ENCODE measurements at regions not wholly inside any gene's neighbourhood (a gene's known extent, or its start where the extent isn't known, plus 50 kb on each side); places are given as distances from the start of the nearest gene placed in this dataset.

DNA sequence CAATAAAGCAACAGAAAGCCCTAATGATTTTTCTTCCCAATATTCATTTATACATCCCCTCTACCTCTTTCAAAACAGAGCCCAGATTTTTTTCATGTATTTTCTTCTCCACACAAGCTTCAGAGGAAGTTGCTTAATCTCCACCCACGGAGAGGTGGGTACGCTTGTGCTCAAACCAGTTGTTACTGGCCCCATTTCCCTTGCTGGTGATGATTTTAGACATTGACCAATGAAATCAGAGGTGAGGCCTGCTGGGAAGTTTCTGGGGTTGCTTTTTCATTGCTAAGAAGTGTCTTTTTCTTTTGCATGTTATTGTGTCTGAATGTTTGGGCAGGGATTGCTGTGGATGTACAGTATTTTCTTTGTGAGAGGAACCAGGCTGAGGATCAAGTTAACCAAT is 448.1 kb upstream of the B3GALT2 start:
- DNase-seq (peak in 5 of 35 experiments; percentile 2 to 16 (median 5)), ATAC-seq (replicated peaks in 1 of 4) (peak; percentile 34 to 85 (median 66))
- Histone ChIP-seq H3K27me3 (replicated peaks in 1 of 2; ENCODE audit: control insufficient read depth in 2 of 2, extremely low read depth in 1 of 2, insufficient read depth in 2 of 2, low read length in 1 of 2) (no peaks in the 10 kb centered on the region), H3K9me3 (no peaks in the 10 kb centered on the region), H3K27ac (ENCODE audit: low read length) (peak overlapping the region; percentile 5), H3K4me3 (ENCODE audit: control insufficient read depth in 1 of 2, extremely low read depth in 1 of 2, low read length in 1 of 2) (no peak overlapping the region), H3K4me1 (ENCODE audit: control insufficient read depth in 1 of 2, extremely low read depth in 1 of 2, insufficient read depth in 2 of 2, low read length in 2 of 2) (no peaks in the 10 kb centered on the region), H3K36me3 (ENCODE audit: control insufficient read depth in 2 of 2, extremely low read depth in 1 of 2, insufficient read depth in 1 of 2, low read length in 1 of 2) (no peaks in the 10 kb centered on the region)
- H3K9me3 Mint-ChIP-seq: peaks cover 0 to 4% (median 0%) of the 10 kb centered on the region in 3 donors
- CTCF ChIA-PET: no interaction called here
- peak overlapping the region; percentile 41 to 76 for H3K27ac Mint-ChIP-seq
- POLR2A ChIA-PET: interaction anchor here in 1 of 2 donors (0.7 kb wide), 1 partner anchor 1009 kb away, joined by 5 read pairs; no protein-coding TSS in a partner anchor
- no peaks in the 10 kb centered on the region for H3K36me3 Mint-ChIP-seq
- H3K27me3 Mint-ChIP-seq: no peaks in the 10 kb centered on the region
- H3K4me3 Mint-ChIP-seq: peak overlapping the region in 2 of 3 donors; percentile 1 to 5
- 20% methylated on average over 2 of the region's 2 CpGs for WGBS (ENCODE audit: insufficient coverage)
- peaks cover 10 to 17% (median 15%) of the 10 kb centered on the region in 3 donors for H3K4me1 Mint-ChIP-seq

DNA sequence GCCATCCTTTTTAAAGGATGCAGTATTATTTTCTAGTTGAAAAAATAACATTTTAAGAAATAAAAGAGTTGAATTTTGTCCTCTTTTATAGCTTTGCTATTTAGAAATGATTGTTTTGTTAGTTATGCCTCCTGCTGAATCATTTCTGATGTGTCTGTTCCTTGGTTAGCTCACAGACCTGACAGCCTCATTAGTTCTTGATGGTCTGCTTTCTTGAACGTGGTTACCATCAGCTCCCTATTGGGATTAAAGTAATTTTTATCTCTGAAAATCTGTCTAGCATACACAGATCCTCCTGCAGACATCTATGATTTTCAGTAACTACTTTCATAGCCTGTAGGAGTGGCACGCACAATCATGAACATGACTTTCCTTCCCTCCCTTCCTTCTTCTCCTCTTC is 447.6 kb upstream of the B3GALT2 start:
- no peaks in the 10 kb centered on the region for H3K27me3 ChIP-seq (replicated peaks in 1 of 2; ENCODE audit: control insufficient read depth in 2 of 2, extremely low read depth in 1 of 2, insufficient read depth in 2 of 2, low read length in 1 of 2)
- POLR2A ChIA-PET: interaction anchor here in 1 of 2 donors (0.6 to 0.7 kb wide), 2 partner anchors 22 to 1009 kb away, joined by 4 to 5 read pairs; no protein-coding TSS in a partner anchor
- Mint-ChIP-seq H3K9me3 (peaks cover 0 to 4% (median 0%) of the 10 kb centered on the region in 3 donors), H3K4me1 (peaks cover 10 to 17% (median 15%) of the 10 kb centered on the region in 3 donors), H3K27ac (peak overlapping the region; percentile 41 to 76), H3K27me3 (no peaks in the 10 kb centered on the region), H3K36me3 (no peaks in the 10 kb centered on the region), H3K4me3 (peak overlapping the region in 1 of 3 donors; percentile 1)
- no peaks in the 10 kb centered on the region for H3K4me1 ChIP-seq (ENCODE audit: control insufficient read depth in 1 of 2, extremely low read depth in 1 of 2, insufficient read depth in 2 of 2, low read length in 2 of 2)
- H3K9me3 ChIP-seq: no peaks in the 10 kb centered on the region
- no peak overlapping the region for H3K27ac ChIP-seq (ENCODE audit: low read length)
- DNase-seq (no peak), ATAC-seq (replicated peaks in 1 of 4) (no peak)
- H3K36me3 ChIP-seq (ENCODE audit: control insufficient read depth in 2 of 2, extremely low read depth in 1 of 2, insufficient read depth in 1 of 2, low read length in 1 of 2): no peaks in the 10 kb centered on the region
- H3K4me3 ChIP-seq (ENCODE audit: control insufficient read depth in 1 of 2, extremely low read depth in 1 of 2, low read length in 1 of 2): no peak overlapping the region
- WGBS (ENCODE audit: insufficient coverage): no CpG with 5 or more reads among the region's 2 CpGs
- CTCF ChIA-PET: no interaction called here

DNA sequence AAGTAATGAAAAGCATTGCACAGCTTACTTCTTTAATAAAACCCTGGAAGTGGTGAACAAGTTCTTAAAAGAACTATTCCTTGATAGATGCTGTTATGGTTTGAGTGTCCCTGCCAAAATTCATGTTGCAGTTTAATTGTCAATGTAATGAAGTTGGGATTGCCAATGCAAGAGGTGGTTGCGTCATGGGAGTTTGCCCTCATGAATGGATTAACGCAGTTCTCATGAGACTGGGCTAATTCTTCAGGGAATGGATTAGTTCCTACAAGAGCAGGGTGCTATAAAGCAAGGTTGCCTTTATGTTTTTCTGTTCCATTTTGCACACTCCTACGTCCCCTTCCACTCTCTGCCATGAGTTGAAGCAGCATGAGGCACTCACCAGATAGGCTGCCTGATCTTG is 446.7 kb upstream of the B3GALT2 start:
- H3K4me3 ChIP-seq (ENCODE audit: control insufficient read depth in 1 of 2, extremely low read depth in 1 of 2, low read length in 1 of 2): no peak overlapping the region
- H3K36me3 Mint-ChIP-seq: no peaks in the 10 kb centered on the region
- H3K9me3 Mint-ChIP-seq: peaks cover 0 to 4% (median 0%) of the 10 kb centered on the region in 3 donors
- H3K4me1 ChIP-seq (ENCODE audit: control insufficient read depth in 1 of 2, extremely low read depth in 1 of 2, insufficient read depth in 2 of 2, low read length in 2 of 2): no peaks in the 10 kb centered on the region
- H3K27me3 Mint-ChIP-seq: no peaks in the 10 kb centered on the region
- H3K27me3 ChIP-seq (replicated peaks in 1 of 2; ENCODE audit: control insufficient read depth in 2 of 2, extremely low read depth in 1 of 2, insufficient read depth in 2 of 2, low read length in 1 of 2): no peaks in the 10 kb centered on the region
- ChIA-PET CTCF (no interaction called here), POLR2A (no interaction called here)
- no peak overlapping the region for H3K4me3 Mint-ChIP-seq
- H3K9me3 ChIP-seq: no peaks in the 10 kb centered on the region
- no CpG with 5 or more reads among the region's 3 CpGs for WGBS (ENCODE audit: insufficient coverage)
- H3K27ac Mint-ChIP-seq: no peak overlapping the region
- DNase-seq (no peak), ATAC-seq (replicated peaks in 1 of 4) (no peak)
- no peaks in the 10 kb centered on the region for H3K36me3 ChIP-seq (ENCODE audit: control insufficient read depth in 2 of 2, extremely low read depth in 1 of 2, insufficient read depth in 1 of 2, low read length in 1 of 2)
- H3K4me1 Mint-ChIP-seq: peaks cover 10 to 17% (median 15%) of the 10 kb centered on the region in 3 donors
- no peak overlapping the region for H3K27ac ChIP-seq (ENCODE audit: low read length)

DNA sequence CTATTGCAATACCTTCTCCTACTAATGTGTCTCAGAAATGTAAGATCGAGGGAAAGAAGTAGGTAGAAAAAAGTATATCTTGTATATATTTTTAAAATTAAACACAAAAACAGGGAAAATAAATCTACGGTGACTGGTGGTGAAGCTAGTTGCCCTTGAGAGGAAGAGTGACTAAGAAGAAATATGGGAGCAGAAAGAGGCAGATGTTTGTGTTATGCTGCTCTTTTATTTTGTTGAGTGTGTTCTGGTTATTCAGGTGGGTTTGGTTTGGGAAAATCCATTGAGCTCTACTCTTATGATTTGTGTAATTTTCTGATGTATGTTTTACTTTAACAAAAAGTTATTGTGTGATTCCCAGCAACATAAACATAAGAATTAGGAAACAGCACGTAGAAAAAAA is 444.9 kb upstream of the B3GALT2 start:
- H3K4me1 Mint-ChIP-seq: peaks cover 10 to 15% (median 15%) of the 10 kb centered on the region in 3 donors
- Histone ChIP-seq H3K4me1 (ENCODE audit: control insufficient read depth in 1 of 2, extremely low read depth in 1 of 2, insufficient read depth in 2 of 2, low read length in 2 of 2) (no peaks in the 10 kb centered on the region), H3K9me3 (no peaks in the 10 kb centered on the region), H3K36me3 (ENCODE audit: control insufficient read depth in 2 of 2, extremely low read depth in 1 of 2, insufficient read depth in 1 of 2, low read length in 1 of 2) (no peaks in the 10 kb centered on the region), H3K27me3 (replicated peaks in 1 of 2; ENCODE audit: control insufficient read depth in 2 of 2, extremely low read depth in 1 of 2, insufficient read depth in 2 of 2, low read length in 1 of 2) (no peaks in the 10 kb centered on the region), H3K4me3 (ENCODE audit: control insufficient read depth in 1 of 2, extremely low read depth in 1 of 2, low read length in 1 of 2) (no peak overlapping the region), H3K27ac (ENCODE audit: low read length) (no peak overlapping the region)
- H3K36me3 Mint-ChIP-seq: no peaks in the 10 kb centered on the region
- CTCF ChIA-PET: no interaction called here
- DNase-seq: no peak
- H3K9me3 Mint-ChIP-seq: peaks cover 0 to 4% (median 0%) of the 10 kb centered on the region in 3 donors
- H3K27me3 Mint-ChIP-seq: no peaks in the 10 kb centered on the region
- H3K4me3 Mint-ChIP-seq: no peak overlapping the region
- H3K27ac Mint-ChIP-seq: peak overlapping the region in 1 of 2 donors; percentile 17
- no peak for ATAC-seq (replicated peaks in 1 of 4)
- no CpG with 5 or more reads among the region's 3 CpGs for WGBS (ENCODE audit: insufficient coverage)
- POLR2A ChIA-PET: no interaction called here

DNA sequence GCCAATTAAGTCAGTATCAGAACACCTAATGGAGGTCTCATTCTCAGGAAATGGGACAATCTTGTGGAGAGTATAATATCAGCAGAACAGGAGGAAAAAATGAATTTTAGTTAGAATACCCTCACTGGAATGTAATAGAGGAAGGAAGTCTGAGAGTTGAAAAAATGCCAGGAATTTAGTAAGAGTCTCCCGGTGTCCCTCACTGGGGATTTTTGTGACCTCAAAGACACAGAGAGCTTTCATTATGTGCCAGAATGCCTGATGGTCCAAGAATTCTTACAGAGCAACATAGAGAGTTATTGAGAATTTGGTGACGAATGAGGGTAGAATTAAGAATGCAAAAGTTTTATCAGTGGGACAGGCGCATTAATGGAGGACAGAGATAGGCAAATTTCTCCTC is 443.5 kb upstream of the B3GALT2 start:
- WGBS (ENCODE audit: insufficient coverage): 40% methylated on average over 1 of the region's 3 CpGs
- peaks cover 0 to 4% (median 0%) of the 10 kb centered on the region in 3 donors for H3K9me3 Mint-ChIP-seq
- H3K36me3 ChIP-seq (ENCODE audit: control insufficient read depth in 2 of 2, extremely low read depth in 1 of 2, insufficient read depth in 1 of 2, low read length in 1 of 2): no peaks in the 10 kb centered on the region
- no peaks in the 10 kb centered on the region for H3K36me3 Mint-ChIP-seq
- no peak overlapping the region for H3K4me3 ChIP-seq (ENCODE audit: control insufficient read depth in 1 of 2, extremely low read depth in 1 of 2, low read length in 1 of 2)
- H3K4me1 Mint-ChIP-seq: peaks cover 10 to 11% (median 11%) of the 10 kb centered on the region in 3 donors
- no peaks in the 10 kb centered on the region for H3K27me3 ChIP-seq (replicated peaks in 1 of 2; ENCODE audit: control insufficient read depth in 2 of 2, extremely low read depth in 1 of 2, insufficient read depth in 2 of 2, low read length in 1 of 2)
- DNase-seq (no peak), ATAC-seq (replicated peaks in 1 of 4) (no peak)
- ChIA-PET CTCF (interaction anchor here in 1 of 2 donors (0.5 kb wide), 1 partner anchor 140 kb away, joined by 4 read pairs; no protein-coding TSS in a partner anchor), POLR2A (no interaction called here)
- H3K4me3 Mint-ChIP-seq: no peak overlapping the region
- no peaks in the 10 kb centered on the region for H3K9me3 ChIP-seq
- H3K27me3 Mint-ChIP-seq: no peaks in the 10 kb centered on the region
- H3K4me1 ChIP-seq (ENCODE audit: control insufficient read depth in 1 of 2, extremely low read depth in 1 of 2, insufficient read depth in 2 of 2, low read length in 2 of 2): no peaks in the 10 kb centered on the region
- no peak overlapping the region for H3K27ac Mint-ChIP-seq
- no peak overlapping the region for H3K27ac ChIP-seq (ENCODE audit: low read length)

DNA sequence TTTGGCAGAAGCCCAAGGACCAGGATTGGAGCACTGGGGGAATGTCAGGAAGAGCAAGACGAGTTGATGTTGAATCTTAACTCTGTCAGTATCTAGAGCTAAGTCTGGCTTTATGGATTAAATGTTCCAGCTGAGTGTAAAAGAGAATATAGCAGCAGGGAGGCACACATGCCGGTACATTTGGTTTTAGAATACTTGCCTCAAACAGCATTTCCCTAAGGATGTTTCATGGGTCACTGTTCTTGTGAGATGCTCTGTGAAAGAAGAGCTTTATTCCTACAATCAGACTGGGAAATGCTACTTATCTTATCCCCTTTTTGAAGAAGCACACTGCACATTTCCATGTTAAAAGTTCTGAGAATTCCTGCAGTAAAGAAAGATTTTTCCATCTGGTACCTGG is 440.3 kb upstream of the B3GALT2 start:
- no peak overlapping the region for H3K4me3 ChIP-seq (ENCODE audit: control insufficient read depth in 1 of 2, extremely low read depth in 1 of 2, low read length in 1 of 2)
- CTCF ChIA-PET: no interaction called here
- POLR2A ChIA-PET: interaction anchor here in 1 of 2 donors (0.5 kb wide), 1 partner anchor 1042 kb away, joined by 12 read pairs; no protein-coding TSS in a partner anchor

More for the DNA sequence above, 440.3 kb upstream of the B3GALT2 start:
- H3K36me3 ChIP-seq (ENCODE audit: control insufficient read depth in 2 of 2, extremely low read depth in 1 of 2, insufficient read depth in 1 of 2, low read length in 1 of 2): no peaks in the 10 kb centered on the region
- no peaks in the 10 kb centered on the region for H3K27me3 ChIP-seq (replicated peaks in 1 of 2; ENCODE audit: control insufficient read depth in 2 of 2, extremely low read depth in 1 of 2, insufficient read depth in 2 of 2, low read length in 1 of 2)
- H3K9me3 ChIP-seq: no peaks in the 10 kb centered on the region
- peaks cover 0 to 2% (median 0%) of the 10 kb centered on the region in 3 donors for H3K4me1 Mint-ChIP-seq
- no peaks in the 10 kb centered on the region for H3K27me3 Mint-ChIP-seq
- no peaks in the 10 kb centered on the region for H3K36me3 Mint-ChIP-seq
- no peaks in the 10 kb centered on the region for H3K4me1 ChIP-seq (ENCODE audit: control insufficient read depth in 1 of 2, extremely low read depth in 1 of 2, insufficient read depth in 2 of 2, low read length in 2 of 2)
- no peak overlapping the region for H3K27ac Mint-ChIP-seq
- ATAC-seq (replicated peaks in 1 of 4) (no peak), DNase-seq (no peak)
- no peak overlapping the region for H3K27ac ChIP-seq (ENCODE audit: low read length)
- H3K4me3 Mint-ChIP-seq: no peak overlapping the region
- WGBS (ENCODE audit: insufficient coverage): 57% methylated on average over 1 of the region's 2 CpGs
- peaks cover 0 to 4% (median 0%) of the 10 kb centered on the region in 3 donors for H3K9me3 Mint-ChIP-seq

Measured in T-cell (primary cell).